ENCODE measurements at regions not wholly inside any gene's neighbourhood (a gene's known extent, or its start where the extent isn't known, plus 50 kb on each side); places are given as distances from the start of the nearest gene placed in this dataset.

DNA sequence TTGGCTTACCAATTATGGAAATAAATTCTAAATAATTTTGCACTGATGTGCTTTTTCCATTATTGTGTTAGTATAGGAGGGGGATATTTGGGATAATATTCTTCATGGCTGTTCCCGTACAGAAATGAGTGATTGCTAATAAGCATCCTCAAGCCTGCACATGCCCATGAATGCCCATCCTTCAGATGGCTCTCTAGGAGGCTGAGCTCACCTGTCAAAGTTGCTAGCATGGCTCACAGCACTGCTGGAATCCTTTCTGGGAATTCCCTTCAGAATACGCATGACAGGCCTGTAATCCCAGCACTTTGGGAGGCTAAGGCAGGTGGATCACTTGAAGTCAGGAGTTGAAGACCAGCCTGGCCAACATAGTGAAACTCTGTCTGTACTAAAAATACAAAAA, 124.1 kb downstream of the NXNL2 start:
- no peak for DNase-seq

DNA sequence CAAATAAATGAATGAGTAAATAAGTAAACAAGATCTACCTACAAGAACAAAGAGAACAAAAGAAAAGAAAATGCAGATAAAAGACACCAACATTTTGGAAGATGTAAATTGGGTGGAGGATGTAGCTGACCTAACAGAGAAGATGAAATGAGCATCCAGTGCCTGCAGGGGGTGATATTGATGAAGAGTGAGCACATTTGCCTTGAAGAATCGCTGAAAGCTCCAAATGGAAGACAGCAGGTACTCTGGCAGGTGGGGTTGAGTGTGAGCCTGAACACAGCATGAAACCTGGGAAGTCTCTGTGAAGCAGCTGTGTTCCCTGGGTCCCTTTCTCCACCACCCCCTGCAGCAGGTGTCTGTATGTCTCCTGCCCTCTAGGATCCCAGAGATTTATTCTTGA, 125.6 kb downstream of the NXNL2 start:
- peak; percentile 27 for DNase-seq

DNA sequence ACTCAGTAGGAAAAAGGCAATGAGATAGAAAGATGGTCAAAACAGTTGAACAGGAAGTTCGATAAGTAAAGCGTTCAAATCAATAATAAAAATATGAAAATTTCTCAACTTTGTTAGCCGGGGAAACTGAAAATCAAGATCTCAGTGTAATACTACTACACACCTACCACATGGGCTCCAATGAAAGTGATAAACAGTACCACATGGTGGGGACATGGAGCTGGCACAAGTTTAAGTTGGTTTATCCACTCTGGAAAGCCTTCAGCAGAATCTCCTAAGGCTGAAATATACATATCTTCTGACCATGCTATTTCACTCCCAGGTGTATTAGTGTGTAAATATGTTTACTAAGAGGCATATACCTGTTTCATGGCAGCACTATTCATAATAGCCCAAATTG, 126.8 kb downstream of the NXNL2 start:
- DNase-seq: no peak

DNA sequence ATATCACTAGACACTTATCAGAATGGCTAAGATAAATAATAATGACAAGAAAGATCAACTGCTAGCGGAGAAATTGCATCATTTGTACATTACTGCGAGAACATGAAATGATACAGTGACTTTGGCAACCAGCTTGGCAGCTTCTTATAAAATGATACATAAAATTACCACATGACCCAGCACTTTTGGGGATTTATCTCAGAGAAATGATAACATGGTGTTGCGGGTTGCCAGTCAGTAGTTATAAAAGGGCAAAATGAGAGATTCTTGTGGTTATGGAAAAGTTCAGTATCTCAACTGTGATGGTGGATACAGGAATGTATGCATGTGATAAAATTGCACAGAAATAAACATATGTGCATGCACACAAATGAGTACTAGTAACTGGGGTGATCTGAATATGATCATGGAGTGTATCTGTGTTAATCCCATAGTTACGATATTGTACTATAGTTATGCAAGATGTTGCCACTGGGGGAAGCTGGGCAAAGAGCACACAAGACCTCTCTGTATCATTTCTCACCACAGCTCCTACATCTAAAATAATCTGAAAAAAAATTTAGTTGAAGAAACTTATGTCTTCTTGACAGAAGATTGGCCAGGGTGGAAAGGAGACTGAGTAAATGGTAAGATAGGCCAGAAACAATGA, 128.9 kb downstream of the NXNL2 start:
- DNase-seq: no peak

DNA sequence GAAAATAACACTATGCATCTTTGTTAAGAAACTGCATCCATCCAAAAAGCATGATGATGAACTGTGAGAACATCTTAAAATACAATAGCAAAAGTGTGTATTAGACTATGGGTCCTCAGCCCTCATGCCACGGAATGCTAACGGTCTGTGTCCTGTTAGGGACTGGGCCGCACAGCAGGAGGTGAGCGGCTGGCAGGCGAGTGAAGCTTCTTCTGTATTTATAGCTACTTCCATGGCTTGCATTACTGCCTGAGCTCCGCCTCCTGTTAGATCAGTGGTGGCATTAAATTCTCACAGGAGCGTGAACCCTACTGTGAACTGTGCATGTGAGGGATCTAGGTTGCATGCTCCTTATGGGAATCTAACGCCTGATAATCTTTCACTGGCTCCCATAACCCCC, 129.8 kb downstream of the NXNL2 start:
- DNase-seq: no peak

DNA sequence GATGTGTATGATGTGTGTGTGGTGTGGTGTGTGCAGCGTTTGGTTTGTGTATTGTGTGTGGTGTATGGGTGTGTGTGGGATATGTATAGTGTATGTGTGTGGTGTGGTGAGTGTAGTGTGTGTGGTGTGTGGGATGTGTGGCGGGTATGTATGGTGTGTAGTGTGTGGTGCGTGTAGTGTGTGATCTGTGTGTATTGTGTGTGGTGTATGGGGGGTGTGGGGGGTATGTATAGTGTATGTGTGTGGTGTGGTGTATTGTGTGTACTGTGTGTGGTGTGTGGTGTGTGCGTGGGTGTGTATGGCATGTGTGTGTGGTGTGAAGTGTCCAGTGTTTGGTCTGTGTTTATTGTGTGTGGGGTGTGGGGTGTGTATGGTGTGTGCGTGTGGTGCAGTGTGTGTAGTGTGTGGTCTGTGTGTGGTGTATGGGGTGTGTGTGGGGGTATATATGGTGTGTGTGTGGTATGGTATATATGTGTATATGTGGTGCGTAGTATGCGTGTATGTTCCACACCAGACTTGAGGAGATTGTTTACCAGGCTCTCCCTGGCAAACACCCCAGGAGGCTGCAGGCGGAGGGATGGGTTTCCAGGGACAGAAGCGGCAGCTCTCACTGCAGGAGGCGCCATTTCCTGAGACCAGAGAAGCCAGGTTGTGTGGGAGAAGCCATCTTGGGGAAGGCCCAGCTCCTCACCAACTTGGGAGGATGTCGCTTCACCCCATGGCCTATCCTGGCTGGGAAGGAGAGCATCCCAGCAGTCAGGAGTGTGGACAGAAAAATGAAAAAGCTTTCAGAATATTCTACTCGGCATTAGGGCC, 138.1 kb downstream of the NXNL2 start:
- no peak for DNase-seq

DNA sequence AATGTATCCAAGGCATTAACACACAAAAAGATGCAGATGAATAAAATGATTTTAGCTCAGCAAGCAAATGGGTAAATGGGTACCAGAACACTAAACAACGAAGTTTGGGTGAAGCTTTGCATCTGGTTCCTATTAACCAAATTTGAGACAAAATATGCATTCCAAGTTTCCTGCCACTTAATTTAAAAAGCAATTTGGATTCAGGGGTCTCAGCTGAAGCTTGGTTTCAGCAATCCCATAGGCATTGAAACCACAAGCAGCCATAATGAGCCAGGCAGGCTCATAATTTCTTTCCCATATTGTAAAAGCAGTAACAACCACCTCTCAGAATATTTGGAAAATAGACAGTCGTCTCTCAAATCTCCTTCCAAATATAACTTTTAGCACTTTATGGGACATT, 138.9 kb downstream of the NXNL2 start:
- peak; percentile 29 for DNase-seq

DNA sequence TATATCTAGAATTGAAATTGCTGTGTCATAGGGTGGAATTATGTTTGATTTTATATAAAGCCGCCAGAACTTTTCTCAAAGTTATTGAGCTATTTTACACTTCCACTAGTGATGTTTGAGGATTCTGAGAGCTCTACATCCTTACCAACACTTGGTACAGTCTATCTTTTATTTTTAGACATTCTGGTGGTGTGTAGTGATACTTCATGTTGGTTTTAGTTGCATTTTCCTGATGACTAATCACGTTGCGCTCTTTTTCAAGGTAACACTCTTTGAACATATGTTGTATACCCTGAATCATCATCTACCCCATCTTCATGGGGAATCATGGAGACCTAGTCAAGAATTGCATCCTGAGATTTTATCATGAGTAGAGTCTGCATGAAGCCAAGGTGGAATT, 141.7 kb downstream of the NXNL2 start:
- DNase-seq: no peak

DNA sequence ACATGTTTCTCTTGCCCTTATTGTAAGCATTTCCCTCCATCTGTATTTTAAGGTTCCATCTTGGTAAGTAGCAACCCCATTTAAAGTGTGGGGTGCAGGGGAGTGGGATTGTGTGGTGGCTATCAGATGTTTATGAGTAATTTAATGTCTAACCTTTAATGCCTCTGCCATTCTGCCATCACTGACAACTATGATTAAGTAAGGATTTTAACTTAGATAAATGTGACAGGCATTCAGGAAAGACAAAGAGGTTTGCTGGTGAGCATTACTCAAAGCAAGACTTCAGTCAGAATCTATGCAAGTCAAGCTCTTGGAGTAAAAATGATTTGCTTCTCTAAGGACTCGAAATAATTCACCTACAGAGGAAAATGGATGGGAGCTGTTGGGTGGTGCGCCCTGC, 143.0 kb downstream of the NXNL2 start:
- DNase-seq: no peak

DNA sequence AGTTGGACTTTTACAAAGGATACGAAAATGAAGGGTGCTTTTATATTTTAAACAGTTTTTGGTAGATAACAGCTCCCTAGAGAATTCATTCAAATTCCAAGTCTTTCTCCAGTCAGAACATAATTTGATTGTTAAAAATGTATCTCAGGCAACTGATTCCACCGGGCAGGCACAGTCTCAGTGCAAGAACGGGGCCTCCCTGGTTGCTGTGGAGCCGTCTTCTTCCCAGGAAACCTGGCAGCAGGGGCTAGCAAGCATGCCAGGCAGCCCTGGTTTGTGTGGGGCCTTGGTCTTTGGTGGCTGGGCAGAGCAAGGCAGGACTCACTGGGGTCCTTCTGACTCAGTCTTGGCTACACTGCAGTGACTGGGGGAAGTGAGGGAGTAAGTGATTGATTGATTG, 143.5 kb downstream of the NXNL2 start:
- DNase-seq: no peak

DNA sequence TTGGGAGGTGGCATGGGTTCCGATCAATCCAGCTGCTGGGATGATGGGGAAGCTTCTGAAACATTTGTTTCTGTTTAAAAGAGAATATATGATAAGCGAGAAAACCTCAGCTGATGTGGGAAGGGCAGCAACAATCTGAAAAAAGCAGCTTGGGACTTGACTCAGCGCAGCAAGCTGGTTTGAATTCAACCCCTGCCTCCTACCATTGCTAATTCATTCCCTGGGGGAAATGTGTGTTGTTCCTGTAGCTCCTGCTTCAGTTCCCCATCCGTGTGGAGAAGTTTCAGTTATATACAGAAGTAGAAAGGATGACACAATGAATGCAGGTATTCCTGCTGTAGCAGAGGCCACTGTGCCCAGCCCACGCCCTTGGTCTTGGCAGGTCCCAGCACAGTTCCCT, 145.1 kb downstream of the NXNL2 start:
- peak; percentile 53 for DNase-seq

DNA sequence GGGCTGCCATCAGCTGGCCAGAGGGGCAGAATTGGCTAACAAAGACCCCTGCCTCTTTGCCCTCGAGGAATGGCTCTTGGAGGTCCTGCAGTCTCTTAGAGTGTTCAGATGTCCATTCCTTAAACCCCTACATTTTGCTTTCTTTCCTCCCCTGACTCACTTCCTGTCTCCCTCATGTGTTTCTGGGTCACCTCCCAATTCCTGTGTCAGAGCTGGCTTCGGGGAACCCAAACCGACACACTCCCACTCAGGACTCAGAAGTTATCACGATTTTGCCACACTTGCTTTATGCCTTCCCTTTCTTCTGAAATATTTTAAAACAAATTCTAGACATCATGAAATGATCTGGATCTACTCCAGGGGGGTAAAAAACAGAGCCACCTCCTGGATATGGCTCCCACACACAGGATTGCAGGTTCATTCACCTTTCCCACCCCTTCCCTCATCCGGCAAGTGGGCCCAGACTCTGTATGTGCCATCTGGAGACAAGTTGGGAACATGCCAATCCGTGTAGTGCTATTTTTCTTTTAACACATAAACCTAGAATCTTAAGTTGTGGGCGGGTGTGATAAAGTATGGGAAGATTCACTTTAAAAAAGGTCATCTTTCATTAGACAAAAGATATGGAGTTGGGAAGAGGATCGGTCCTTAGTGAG, 145.7 kb downstream of the NXNL2 start:
- DNase-seq: no peak

DNA sequence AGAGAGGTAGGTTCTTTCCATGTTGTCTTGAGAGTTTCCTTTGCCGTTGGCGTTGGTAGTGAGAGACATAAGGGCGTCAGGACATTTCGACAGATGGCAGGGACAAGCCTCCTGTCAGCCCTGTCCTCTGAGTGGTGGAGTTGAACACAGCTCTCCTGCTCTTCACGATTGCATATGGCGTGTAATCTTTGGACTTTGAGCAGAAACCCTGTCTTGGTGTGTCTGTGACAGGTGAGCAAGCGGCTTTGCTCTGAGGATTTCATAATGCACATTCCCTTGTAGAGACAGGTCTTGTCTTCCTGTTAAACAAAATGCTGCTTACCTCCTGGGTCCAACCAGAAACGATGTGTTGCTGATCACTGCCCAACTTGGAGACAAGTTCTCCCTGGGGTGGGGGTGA, 146.5 kb downstream of the NXNL2 start:
- DNase-seq: no peak

DNA sequence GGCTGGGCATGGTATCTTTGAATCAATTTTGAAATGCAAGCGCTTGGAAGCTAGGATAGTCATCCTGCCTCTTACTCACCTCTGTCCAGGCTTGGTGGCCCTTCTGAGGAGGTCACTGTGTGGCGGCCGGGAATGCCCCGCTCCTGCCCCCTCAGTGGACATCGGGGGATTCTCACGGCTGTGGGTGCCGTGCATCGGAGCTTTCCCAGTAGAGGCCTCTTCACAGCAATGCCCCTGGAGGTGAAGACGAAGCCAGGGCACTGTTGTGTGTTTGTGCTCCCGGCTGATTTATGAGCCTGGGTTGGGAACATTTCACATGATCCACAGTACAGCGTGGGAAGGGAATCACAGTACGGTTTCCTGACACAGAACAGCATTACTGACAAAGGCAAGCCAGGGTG, 147.5 kb downstream of the NXNL2 start:
- DNase-seq: no peak

DNA sequence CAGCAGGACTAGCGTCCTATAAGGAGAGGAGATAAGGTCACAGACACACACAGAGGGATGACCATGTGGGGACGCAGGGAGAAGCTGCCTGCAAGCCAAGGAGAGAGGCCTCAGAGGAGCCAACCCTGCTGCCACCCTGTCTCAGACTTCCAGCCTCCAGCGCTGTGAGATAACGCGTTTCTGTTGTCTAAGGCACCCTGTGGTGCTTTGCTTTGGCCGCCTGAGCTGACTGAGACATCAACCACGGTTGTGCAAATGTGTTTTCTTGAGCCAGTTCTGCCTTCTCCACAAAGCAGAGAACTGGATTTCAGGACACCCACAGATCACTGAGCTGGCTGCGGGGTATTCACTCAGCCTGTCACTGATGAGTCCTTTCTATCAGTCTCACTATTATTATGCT, 149.1 kb downstream of the NXNL2 start:
- no peak for DNase-seq

DNA sequence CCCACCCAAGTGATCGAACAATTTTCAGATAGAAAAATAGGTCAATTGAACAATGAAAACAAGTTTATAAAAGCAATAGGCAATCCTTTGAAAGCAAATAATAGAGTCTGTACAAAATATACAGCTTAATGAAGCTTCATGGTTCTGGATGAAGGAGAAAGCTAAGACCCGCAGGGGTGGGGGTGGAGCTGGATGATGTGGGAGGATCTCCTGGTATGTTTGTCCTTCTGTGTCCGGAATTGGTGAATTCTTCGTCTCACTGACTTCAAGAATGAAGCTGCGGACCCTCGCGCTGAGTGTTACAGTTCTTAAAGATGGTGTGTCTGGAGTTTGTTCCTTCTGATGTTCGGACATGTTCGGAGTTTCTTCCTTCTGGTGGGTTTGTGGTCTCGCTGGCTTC, 149.9 kb downstream of the NXNL2 start:
- DNase-seq: no peak

DNA sequence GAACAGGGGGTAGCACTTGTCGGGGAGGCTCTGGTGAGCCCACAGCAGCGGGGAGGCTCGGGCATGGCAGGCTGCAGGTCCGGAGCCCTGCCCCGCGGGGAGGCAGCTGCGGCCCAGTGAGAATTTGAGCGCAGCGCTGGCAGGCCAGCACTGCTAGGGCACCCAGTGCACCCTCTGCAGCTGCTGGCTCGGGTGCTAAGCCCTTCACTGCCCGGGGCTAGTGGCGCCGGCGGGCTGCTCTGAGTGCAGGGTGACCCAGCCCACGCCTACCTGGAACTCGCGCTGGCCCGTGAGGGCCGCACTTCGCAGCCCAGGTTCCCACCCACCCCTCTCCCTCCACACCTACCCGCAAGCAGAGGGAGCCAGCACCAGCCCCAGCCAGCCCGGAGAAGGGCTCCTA, 151.0 kb downstream of the NXNL2 start:
- no peak for DNase-seq

DNA sequence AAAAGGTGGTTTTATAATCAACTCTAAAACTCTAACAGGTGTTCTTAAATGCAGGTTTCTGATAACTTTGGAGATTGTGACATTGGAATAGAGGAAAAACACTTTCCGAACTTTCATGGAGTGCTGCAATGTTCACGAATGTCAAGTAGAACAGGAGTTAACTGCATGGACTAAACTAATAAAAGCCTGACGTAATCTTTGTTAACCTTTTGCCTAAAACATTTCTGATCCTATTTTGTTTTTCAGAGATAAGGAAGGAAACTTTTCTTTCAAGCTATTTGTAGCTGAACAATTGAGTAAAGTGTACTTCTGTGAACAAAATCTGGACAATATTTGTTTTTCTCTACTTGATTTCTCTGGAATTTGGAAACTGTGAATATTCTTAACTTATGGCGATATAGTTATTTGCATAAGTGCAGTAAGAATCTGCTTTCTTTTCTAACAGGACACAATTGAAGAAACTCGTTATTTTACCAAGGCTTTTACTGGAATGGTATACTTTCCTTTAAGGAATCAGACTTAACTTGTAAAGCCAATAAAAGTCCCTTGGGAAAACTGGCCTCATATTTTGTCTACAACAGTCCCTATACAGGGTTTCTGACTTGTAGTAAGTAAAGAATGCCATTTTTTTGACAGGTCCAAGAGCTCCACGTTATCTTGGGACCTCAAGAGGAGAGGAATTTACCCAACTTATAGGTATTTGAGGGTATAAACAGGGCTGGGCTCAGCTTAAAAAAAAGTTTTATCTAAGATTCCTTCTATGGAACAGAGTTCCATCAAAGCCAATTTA, 154.7 kb downstream of the NXNL2 start:
- DNase-seq: no peak

DNA sequence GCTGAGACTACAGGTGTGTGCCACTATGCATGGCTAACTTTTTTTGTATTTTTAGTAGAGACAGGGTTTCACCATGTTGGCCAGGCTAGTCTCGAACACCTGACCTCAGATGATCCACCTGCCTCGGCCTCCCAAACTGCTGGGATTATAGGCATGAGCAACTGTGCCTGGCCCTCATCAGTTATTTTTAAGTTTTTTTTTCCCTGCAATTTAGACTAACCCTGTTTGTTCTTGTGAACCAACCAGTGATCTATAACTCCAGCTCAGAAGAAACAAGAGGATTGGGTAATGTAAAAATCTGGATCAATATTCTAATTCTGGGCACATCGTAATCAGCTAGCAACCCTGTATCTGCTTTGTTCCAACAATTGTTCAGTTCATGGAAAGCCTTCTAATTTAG, 155.7 kb downstream of the NXNL2 start:
- no peak for DNase-seq

DNA sequence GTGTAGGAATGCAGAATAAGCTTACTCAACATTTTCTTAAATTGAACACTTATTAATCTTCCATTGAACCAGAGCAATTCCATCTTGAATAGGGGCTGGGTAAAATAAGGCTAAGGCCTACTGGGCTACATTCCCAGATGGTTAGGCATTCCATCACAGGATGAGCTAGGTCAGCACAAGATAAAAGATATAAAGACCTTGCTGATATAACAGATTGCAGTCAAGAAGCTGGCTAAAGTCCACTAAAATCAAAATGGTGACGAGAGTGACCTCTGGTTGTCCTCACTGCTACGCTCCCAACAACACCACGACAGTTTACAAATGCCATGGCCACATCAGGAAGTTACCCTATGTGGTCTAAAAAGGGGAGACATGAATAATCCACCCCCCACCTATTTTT, 156.1 kb downstream of the NXNL2 start:
- DNase-seq: no peak

DNA sequence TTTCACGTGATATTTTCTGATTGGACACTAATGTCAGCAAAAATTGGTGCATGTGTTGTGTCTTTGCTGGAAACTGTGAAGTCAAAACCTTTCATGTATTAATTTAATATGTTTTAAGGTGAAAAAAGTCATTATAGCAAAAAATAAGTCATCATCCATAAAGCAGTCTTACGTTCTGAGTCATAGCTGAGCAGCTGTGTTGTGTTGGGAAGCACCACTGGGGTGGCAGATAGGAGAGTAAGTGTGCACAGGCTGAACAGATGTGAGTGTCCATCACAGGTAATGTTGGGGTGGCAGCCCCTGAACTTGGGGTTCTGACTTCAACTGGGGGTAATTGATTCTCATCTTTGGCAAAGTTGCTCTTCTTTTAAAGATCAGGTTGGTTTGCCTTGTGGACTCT, 156.8 kb downstream of the NXNL2 start:
- peak; percentile 19 for DNase-seq

DNA sequence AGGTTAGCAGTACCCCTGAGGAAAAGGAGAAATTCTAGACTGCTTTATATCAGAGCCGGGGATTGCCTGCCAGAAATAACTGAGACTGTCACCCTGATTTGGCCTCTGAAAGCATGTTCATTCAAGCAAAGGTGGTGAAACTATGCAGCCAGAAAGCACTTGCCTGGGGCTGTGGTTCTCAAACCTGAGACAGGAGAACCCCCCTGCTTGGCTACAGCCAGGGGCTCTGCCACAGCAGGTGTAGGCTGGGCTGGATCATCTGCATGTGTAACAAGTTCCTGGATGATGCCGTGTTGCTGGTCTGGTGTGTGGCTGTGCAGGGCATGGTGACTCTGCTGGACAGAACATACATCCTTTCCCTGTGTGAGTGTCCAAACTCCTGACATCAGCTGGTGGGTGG, 157.8 kb downstream of the NXNL2 start:
- no peak for DNase-seq

DNA sequence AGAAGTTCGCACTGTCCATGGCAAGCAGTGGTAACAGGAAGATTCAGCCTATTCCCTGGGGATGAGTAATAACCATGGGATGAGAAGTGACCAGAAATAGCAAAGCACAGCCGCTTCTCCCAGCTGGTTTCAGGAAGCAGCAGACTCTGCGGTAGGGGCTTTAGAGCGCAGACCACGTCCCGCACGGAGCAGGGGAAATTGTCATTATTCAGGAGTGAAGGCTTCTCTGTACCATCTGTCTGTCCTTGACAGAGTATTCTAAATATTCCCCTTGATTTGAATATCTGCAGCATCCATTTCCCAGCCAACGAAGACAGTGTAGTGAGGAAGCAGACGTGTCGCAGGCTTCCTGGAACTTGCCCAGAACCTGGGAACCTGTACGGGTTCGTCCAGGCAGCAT, 159.6 kb downstream of the NXNL2 start:
- DNase-seq: peak; percentile 40

DNA sequence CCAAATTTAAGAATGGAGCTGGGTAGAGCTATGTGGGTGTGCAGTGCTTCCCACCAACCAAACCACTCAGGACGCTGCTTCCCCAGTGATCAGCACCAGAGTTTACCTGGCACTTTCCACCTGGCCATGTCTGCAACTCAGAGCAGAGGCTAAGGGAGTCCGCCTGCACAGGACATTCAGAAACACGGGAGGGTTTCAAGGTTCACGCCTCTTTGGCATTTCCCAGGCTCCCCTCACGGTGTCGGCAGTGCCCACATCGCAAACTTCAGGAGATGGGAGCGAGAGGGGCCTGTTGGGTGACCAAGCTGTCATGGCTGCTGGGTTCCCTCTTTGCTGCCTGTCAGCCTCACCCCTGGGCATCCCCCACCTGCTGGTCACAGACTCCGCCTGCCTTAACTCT, 161.5 kb downstream of the NXNL2 start:
- DNase-seq: no peak

Data from fibroblast of skin of right quadriceps (primary cell).